Mucosa of stomach (tissue), 1 donor: ENCODE measurements at regions not wholly inside any gene's neighbourhood (a gene's known extent, or its start where the extent isn't known, plus 50 kb on each side); places are given as distances from the start of the nearest gene placed in this dataset.
A peak's percentile ranks its signal among the peaks of the same experiment; 100 is the strongest.

Experiments used
- H3K27me3 ChIP-seq: one replicate; pipeline ENCODE4 v1.7.0; 2013; ENCODE audit warnings: mild to moderate bottlenecking, low read length; ENCODE audit not compliant: control insufficient read depth, insufficient read depth
- H3K36me3 ChIP-seq: one replicate; pipeline ENCODE4 v1.7.0; 2013; ENCODE audit warnings: low read length; ENCODE audit not compliant: control insufficient read depth, insufficient read depth
- H3K4me1 ChIP-seq: one replicate; pipeline ENCODE4 v1.7.0; 2013; ENCODE audit warnings: mild to moderate bottlenecking, low read length; ENCODE audit not compliant: control insufficient read depth, insufficient read depth
- H3K4me3 ChIP-seq: one replicate; pipeline ENCODE4 v1.7.0; 2013; ENCODE audit warnings: low read length
- H3K9ac ChIP-seq: one replicate; pipeline ENCODE4 v1.7.0; 2013; ENCODE audit warnings: mild to moderate bottlenecking, low read length, moderate library complexity
- H3K9me3 ChIP-seq: one replicate; pipeline ENCODE4 v1.7.0; 2013; ENCODE audit warnings: mild to moderate bottlenecking, low read length, moderate library complexity; ENCODE audit not compliant: control insufficient read depth
- donor health status: Pancreatic carcinoma.

GRCh38 chr1:8112611-8113261 is 86.6 kb upstream of the ERRFI1 start:
- Histone ChIP-seq H3K9ac (no peak overlapping the region), H3K4me3 (no peak overlapping the region), H3K4me1 (peaks cover 25% of the 10 kb centered on the region)

DNA sequence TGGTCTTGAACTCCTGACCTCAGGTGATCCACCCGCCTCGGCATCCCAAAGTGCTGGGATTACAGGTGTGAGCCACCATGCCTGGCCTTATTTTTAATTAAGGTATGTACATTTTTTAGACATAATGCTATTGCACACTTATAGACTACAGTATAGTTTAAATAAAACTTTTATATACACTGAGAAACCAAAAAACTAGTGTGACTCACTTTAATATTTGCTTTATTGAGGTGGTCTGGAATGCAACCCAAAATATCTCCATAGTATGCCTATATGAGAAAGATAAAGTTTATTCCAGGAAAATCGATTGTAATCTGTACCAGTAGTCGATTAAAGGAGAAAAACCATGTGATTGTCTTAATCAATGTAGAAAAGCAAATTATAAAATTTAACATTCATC is 85.5 kb upstream of the ERRFI1 start:
- H3K36me3 ChIP-seq = no peaks in the 10 kb centered on the region
- H3K4me3 ChIP-seq = no peak overlapping the region
- no peak overlapping the region for H3K9ac ChIP-seq
- peaks cover 22% of the 10 kb centered on the region for H3K4me1 ChIP-seq
- no peaks in the 10 kb centered on the region for H3K9me3 ChIP-seq
- no peaks in the 10 kb centered on the region for H3K27me3 ChIP-seq

More at GRCh38 chr1:8112611-8113261, 86.6 kb upstream of the ERRFI1 start:
- Histone ChIP-seq H3K36me3 (no peaks in the 10 kb centered on the region), H3K27me3 (no peaks in the 10 kb centered on the region), H3K9me3 (no peaks in the 10 kb centered on the region)

DNA sequence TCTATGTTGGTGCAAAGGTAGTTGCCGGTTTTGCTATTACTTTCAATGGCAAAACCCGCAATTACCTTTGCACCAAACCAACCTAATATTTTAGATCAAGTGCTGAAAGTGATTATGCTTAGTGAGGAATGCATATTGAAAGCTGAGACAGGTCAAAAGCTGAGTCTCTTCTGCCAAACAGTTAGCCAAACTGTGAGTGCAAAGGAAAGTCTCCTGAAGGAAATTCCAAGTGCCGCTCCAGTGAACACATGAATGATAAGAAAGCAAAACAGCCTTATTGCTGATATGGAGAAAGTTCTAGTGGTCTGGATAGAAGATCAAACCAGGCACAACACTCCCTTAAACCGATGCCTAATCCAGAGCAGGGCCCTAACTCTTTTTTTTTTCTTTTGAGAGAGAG is 83.1 kb upstream of the ERRFI1 start:
- Histone ChIP-seq H3K36me3 (no peaks in the 10 kb centered on the region), H3K9ac (no peak overlapping the region), H3K27me3 (no peaks in the 10 kb centered on the region), H3K4me1 (peaks cover 29% of the 10 kb centered on the region), H3K4me3 (no peak overlapping the region), H3K9me3 (no peaks in the 10 kb centered on the region)

GRCh38 chr1:8107897-8108296 is 81.8 kb upstream of the ERRFI1 start:
- peaks cover 26% of the 10 kb centered on the region for H3K4me1 ChIP-seq
- no peaks in the 10 kb centered on the region for H3K36me3 ChIP-seq
- no peak overlapping the region for H3K9ac ChIP-seq
- H3K27me3 ChIP-seq = no peaks in the 10 kb centered on the region
- H3K4me3 ChIP-seq = no peak overlapping the region
- H3K9me3 ChIP-seq = no peaks in the 10 kb centered on the region

GRCh38 chr1:8104278-8105236 is 78.4 kb upstream of the ERRFI1 start:
- Histone ChIP-seq H3K27me3 (no peaks in the 10 kb centered on the region), H3K4me1 (peaks cover 24% of the 10 kb centered on the region), H3K4me3 (no peak overlapping the region), H3K9me3 (no peaks in the 10 kb centered on the region), H3K36me3 (no peaks in the 10 kb centered on the region), H3K9ac (no peak overlapping the region)

GRCh38 chr1:8097908-8098307 is 71.8 kb upstream of the ERRFI1 start:
- Histone ChIP-seq H3K9me3 (no peaks in the 10 kb centered on the region), H3K4me1 (peaks cover 53% of the 10 kb centered on the region), H3K4me3 (no peak overlapping the region), H3K27me3 (no peaks in the 10 kb centered on the region), H3K36me3 (no peaks in the 10 kb centered on the region), H3K9ac (peak overlapping the region; percentile 64)

- Histone ChIP-seq H3K4me3 (no peak overlapping the region), H3K9me3 (no peaks in the 10 kb centered on the region), H3K4me1 (peaks cover 58% of the 10 kb centered on the region), H3K27me3 (no peaks in the 10 kb centered on the region), H3K9ac (peak overlapping the region; percentile 64), H3K36me3 (no peaks in the 10 kb centered on the region)
Observed at GRCh38 chr1:8097077-8097799, 71.1 kb upstream of the ERRFI1 start.

DNA sequence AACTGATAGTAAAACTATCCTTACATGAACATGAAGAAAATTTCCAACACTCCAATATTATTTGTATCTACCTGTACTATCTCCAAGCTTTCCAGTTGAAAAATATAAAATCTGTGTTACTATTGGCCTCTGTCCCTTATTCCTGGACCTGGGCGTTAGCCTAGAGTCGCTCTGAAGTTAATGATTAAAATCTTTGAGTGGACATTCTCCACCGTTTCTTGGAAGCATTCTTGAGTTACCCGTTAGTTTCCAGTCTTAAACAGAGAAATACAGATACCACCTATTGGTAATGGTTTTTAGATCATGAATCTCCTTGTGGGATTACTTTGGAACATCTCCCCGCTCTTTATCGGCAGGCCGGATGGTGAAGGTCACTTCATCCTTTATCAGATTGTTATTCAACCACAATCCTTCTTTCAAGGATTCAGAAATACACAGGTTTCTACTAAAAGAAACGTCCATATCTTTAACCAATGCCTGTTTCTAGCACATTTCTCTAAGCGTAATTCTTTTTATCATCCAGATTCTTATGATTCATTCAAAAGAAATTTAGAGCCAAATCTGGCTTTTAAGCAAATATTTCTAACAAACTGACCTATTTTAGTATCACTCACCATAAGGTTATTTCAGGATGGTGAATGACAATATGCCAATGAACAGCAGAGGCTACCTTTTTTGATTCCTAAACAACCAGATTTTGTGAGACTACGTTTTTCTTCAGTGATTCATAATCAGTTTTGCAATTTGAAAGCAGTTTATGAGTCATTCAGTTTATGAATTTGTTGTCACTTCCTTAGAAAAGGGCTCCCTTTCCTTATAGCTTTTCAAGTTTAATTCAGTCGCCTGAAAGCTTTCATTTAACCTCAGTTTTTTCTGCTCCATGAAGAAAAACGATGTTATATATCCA is 70.2 kb upstream of the ERRFI1 start:
- H3K9me3 ChIP-seq = no peaks in the 10 kb centered on the region
- no peaks in the 10 kb centered on the region for H3K27me3 ChIP-seq
- H3K9ac ChIP-seq = peak overlapping the region; percentile 64
- no peaks in the 10 kb centered on the region for H3K36me3 ChIP-seq
- H3K4me1 ChIP-seq = peaks cover 63% of the 10 kb centered on the region
- no peak overlapping the region for H3K4me3 ChIP-seq

GRCh38 chr1:8095584-8095983 is 69.5 kb upstream of the ERRFI1 start:
- Histone ChIP-seq H3K4me1 (peaks cover 69% of the 10 kb centered on the region), H3K27me3 (no peaks in the 10 kb centered on the region), H3K9ac (no peak overlapping the region), H3K9me3 (no peaks in the 10 kb centered on the region), H3K4me3 (no peak overlapping the region), H3K36me3 (no peaks in the 10 kb centered on the region)

DNA sequence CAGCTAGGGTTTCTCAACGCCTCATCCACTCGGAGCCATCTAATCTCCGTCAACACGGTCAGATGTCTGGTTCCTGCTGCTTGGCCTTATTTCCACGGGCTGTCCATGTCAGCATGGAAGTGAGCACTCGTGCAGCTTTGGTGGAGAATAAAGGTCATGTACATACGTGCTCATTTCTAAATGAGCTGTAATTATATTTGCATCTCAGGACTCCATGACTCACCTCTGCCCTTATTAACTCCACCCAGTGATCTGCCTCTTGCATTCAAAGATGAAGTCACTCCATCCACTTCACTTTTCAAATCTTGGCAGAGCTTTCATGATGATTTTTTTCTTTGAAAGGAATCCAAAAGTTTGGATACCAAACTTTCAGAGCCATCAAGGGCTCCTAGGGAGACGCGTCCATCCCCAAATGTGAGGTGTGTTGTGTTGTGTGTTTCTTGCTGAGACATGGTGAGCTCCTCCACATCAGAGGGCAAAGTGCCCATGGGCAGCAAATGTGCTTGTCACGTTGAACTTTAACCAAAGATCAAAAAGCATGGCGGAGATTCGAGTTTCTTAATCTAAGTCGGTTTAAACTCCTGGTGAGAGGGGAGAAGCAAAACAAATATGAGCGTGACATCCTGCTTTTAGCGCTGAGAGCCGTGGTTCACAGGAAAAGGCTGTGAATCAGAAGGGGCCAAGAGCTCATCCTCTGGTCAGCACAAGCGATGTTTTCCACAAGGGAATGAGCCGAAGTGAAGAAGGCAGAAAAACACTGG is 68.6 kb upstream of the ERRFI1 start:
- Histone ChIP-seq H3K4me3 (no peak overlapping the region), H3K36me3 (no peaks in the 10 kb centered on the region), H3K27me3 (no peaks in the 10 kb centered on the region), H3K9me3 (no peaks in the 10 kb centered on the region), H3K4me1 (peaks cover 78% of the 10 kb centered on the region), H3K9ac (peak overlapping the region; percentile 48)
